Astrocyte (in vitro differentiated cells and primary cell): ENCODE measurements at regions not wholly inside any gene's neighbourhood (a gene's known extent, or its start where the extent isn't known, plus 50 kb on each side); places are given as distances from the start of the nearest gene placed in this dataset.

Source experiments
- DNase-seq: peaks from one replicate; pipeline ENCODE4 v3.0.0-alpha.2; 2010; ENCODE audit warnings: low read depth
- FAIRE-seq: peaks from 2 replicates; lab custom pipeline; 2011; peaks lifted over from hg19 to GRCh38; lab: Jason Lieb, UNC
- H2AFZ ChIP-seq: 2 replicates; pipeline ENCODE4 v1.6.0; 2012; ENCODE audit warnings: low read depth, low read length, inconsistent platforms
- H3K27ac ChIP-seq: 2 replicates; pipeline ENCODE4 v1.5.1; 2011; ENCODE audit warnings: low read depth, low read length, inconsistent platforms
- H3K27me3 ChIP-seq: 2 replicates; pipeline ENCODE4 v1.6.0; 2011; ENCODE audit warnings: low read length, inconsistent platforms; ENCODE audit not compliant: insufficient read depth
- H3K36me3 ChIP-seq: 2 replicates; pipeline ENCODE4 v1.5.1; 2011; ENCODE audit warnings: low read length, inconsistent platforms; ENCODE audit not compliant: insufficient read depth
- H3K4me1 ChIP-seq: 2 replicates; pipeline ENCODE4 v1.5.1; 2011; ENCODE audit warnings: low read length, inconsistent platforms; ENCODE audit not compliant: insufficient read depth
- H3K4me2 ChIP-seq: 2 replicates; pipeline ENCODE4 v1.6.0; 2012; ENCODE audit warnings: low read length, inconsistent platforms
- H3K4me3 ChIP-seq: 2 replicates; pipeline ENCODE4 v1.5.1; 2011; ENCODE audit warnings: low read depth, mild to moderate bottlenecking, low read length, inconsistent platforms; ENCODE audit not compliant: insufficient read depth
- H3K79me2 ChIP-seq: 2 replicates; pipeline ENCODE4 v1.6.0; 2012; ENCODE audit warnings: mild to moderate bottlenecking, low read length, inconsistent platforms; ENCODE audit not compliant: insufficient read depth
- H3K9ac ChIP-seq: 2 replicates; pipeline ENCODE4 v1.6.0; 2012; ENCODE audit warnings: mild to moderate bottlenecking, low read length, inconsistent platforms
- H3K9me3 ChIP-seq: 2 replicates; pipeline ENCODE4 v1.5.1; 2012; ENCODE audit warnings: low read depth, mild to moderate bottlenecking, low read length, inconsistent platforms; ENCODE audit not compliant: insufficient read depth
- H4K20me1 ChIP-seq: 2 replicates; pipeline ENCODE4 v1.6.0; 2012; ENCODE audit warnings: low read length, inconsistent platforms; ENCODE audit not compliant: insufficient read depth
- H3K27ac Mint-ChIP-seq: one replicate; pipeline ENCODE4 v1.8.0; 2021; ENCODE audit warnings: mild to moderate bottlenecking, mixed read lengths; ENCODE audit not compliant: unreplicated experiment
- H3K27me3 Mint-ChIP-seq: one replicate; pipeline ENCODE4 v1.8.0; 2021; ENCODE audit warnings: low read depth, mixed read lengths; ENCODE audit not compliant: unreplicated experiment
- H3K36me3 Mint-ChIP-seq: one replicate; pipeline ENCODE4 v1.8.0; 2021; ENCODE audit warnings: low read depth, mixed read lengths; ENCODE audit not compliant: unreplicated experiment
- H3K4me1 Mint-ChIP-seq: one replicate; pipeline ENCODE4 v1.8.0; 2021; ENCODE audit warnings: low read depth, mixed read lengths; ENCODE audit not compliant: unreplicated experiment
- H3K4me3 Mint-ChIP-seq: one replicate; pipeline ENCODE4 v1.8.0; 2021; ENCODE audit warnings: mild to moderate bottlenecking, moderate library complexity, mixed read lengths; ENCODE audit not compliant: unreplicated experiment
- H3K9me3 Mint-ChIP-seq: one replicate; pipeline ENCODE4 v1.8.0; 2021; ENCODE audit warnings: mild to moderate bottlenecking, mixed read lengths; ENCODE audit not compliant: unreplicated experiment
- CTCF ChIP-seq: IDR thresholded peaks from 2 replicates; pipeline ENCODE4 v1.5.1; 2011; ENCODE audit warnings: low read depth, mild to moderate bottlenecking, inconsistent platforms, low read length, moderate library complexity; ENCODE audit not compliant: insufficient read depth
- EZH2 ChIP-seq: IDR thresholded peaks from 2 replicates; pipeline ENCODE4 v1.6.1; 2012; ENCODE audit warnings: mild to moderate bottlenecking, low read length, inconsistent platforms; ENCODE audit not compliant: insufficient read depth

GRCh38 chr3:56954125-56954524 lies 106.3 kb upstream of the SPATA12 start:
- FAIRE-seq (no peak), DNase-seq (no peak)
- peaks cover 6% of the 10 kb centered on the region for H3K36me3 Mint-ChIP-seq
- Histone ChIP-seq H3K4me3 (no peak overlapping the region), H3K27ac (no peak overlapping the region), H3K9ac (no peak overlapping the region), H3K4me1 (no peaks in the 10 kb centered on the region), H3K9me3 (no peaks in the 10 kb centered on the region), H2AFZ (no peak overlapping the region), H3K79me2 (no peaks in the 10 kb centered on the region), H3K27me3 (no peaks in the 10 kb centered on the region), H3K36me3 (no peaks in the 10 kb centered on the region), H3K4me2 (no peak overlapping the region), H4K20me1 (no peaks in the 10 kb centered on the region)
- H3K4me1 Mint-ChIP-seq: peaks cover 2% of the 10 kb centered on the region
- no peak for TF ChIP-seq CTCF
- TF ChIP-seq EZH2: no peak
- peaks cover 2% of the 10 kb centered on the region for H3K27me3 Mint-ChIP-seq
- H3K4me3 Mint-ChIP-seq: no peak overlapping the region
- H3K27ac Mint-ChIP-seq: no peak overlapping the region
- H3K9me3 Mint-ChIP-seq: peaks cover 2% of the 10 kb centered on the region

GRCh38 chr3:56952846-56953245 lies 107.6 kb upstream of the SPATA12 start:
- FAIRE-seq (no peak), DNase-seq (no peak)
- Mint-ChIP-seq H3K36me3 (peaks cover 4% of the 10 kb centered on the region), H3K27me3 (peaks cover 2% of the 10 kb centered on the region), H3K4me1 (peaks cover 2% of the 10 kb centered on the region), H3K9me3 (peaks cover 2% of the 10 kb centered on the region), H3K4me3 (no peak overlapping the region), H3K27ac (no peak overlapping the region)
- no peaks in the 10 kb centered on the region for H4K20me1 ChIP-seq
- no peak overlapping the region for H3K4me2 ChIP-seq
- H3K9ac ChIP-seq: no peak overlapping the region
- H3K4me3 ChIP-seq: no peak overlapping the region
- no peak overlapping the region for H3K27ac ChIP-seq
- TF ChIP-seq CTCF: no peak
- TF ChIP-seq EZH2: no peak
- no peaks in the 10 kb centered on the region for H3K27me3 ChIP-seq
- H3K9me3 ChIP-seq: no peaks in the 10 kb centered on the region
- no peaks in the 10 kb centered on the region for H3K4me1 ChIP-seq
- no peaks in the 10 kb centered on the region for H3K36me3 ChIP-seq
- no peak overlapping the region for H2AFZ ChIP-seq
- no peaks in the 10 kb centered on the region for H3K79me2 ChIP-seq

GRCh38 chr3:56952061-56952460 lies 108.4 kb upstream of the SPATA12 start:
- no peak for DNase-seq
- no peaks in the 10 kb centered on the region for H3K36me3 ChIP-seq
- Mint-ChIP-seq H3K27me3 (peaks cover 2% of the 10 kb centered on the region), H3K36me3 (no peaks in the 10 kb centered on the region), H3K4me3 (no peak overlapping the region), H3K27ac (no peak overlapping the region), H3K9me3 (peaks cover 2% of the 10 kb centered on the region), H3K4me1 (peaks cover 2% of the 10 kb centered on the region)
- no peak overlapping the region for H3K4me2 ChIP-seq
- no peak overlapping the region for H3K27ac ChIP-seq
- no peaks in the 10 kb centered on the region for H3K9me3 ChIP-seq
- H3K27me3 ChIP-seq: no peaks in the 10 kb centered on the region
- H3K9ac ChIP-seq: no peak overlapping the region
- FAIRE-seq: no peak
- no peaks in the 10 kb centered on the region for H3K79me2 ChIP-seq
- no peak overlapping the region for H3K4me3 ChIP-seq
- TF ChIP-seq EZH2: no peak
- TF ChIP-seq CTCF: no peak
- H2AFZ ChIP-seq: no peak overlapping the region
- no peaks in the 10 kb centered on the region for H4K20me1 ChIP-seq
- H3K4me1 ChIP-seq: no peaks in the 10 kb centered on the region
